Natural killer cell treated with Interleukin-12 subunit alpha and Interleukin-12 subunit beta and Interleukin-15 and Interleukin-18, amount 100 ng/mL, for 72 hours (primary cell): ENCODE measurements at regions not wholly inside any gene's neighbourhood (a gene's known extent, or its start where the extent isn't known, plus 50 kb on each side); places are given as distances from the start of the nearest gene placed in this dataset.
"Not testable (repeated sequence)": the region's sequence is repeated elsewhere in the genome, so short reads cannot be mapped to it uniquely, and the experiment has no call there.

Experiments used
- ATAC-seq, 2 donors: fragments of 150-1000 bp; cut with Tn5 transposase in 1 of 2; sonication (Bioruptor Pico), chemical (Tn5 transposase) in 1 of 2; 2 replicates each; pipeline ENCODE4 v1.10.0; 2021
- DNase-seq: peaks from one replicate; pipeline ENCODE4 v3.0.0; 2022; ENCODE audit warnings: low spot score
- H3K27ac Mint-ChIP-seq, 2 donors: 1 replicate in 1 of 2; 2 replicates in 1 of 2; pipeline ENCODE4 v1.8.0; 2022; ENCODE audit warnings: mixed read lengths in 2 of 2, mild to moderate bottlenecking in 1 of 2, moderate library complexity in 1 of 2
- H3K27me3 Mint-ChIP-seq, 2 donors: 1 replicate in 1 of 2; 2 replicates in 1 of 2; pipeline ENCODE4 v1.8.0; 2022; ENCODE audit warnings: mixed read lengths in 2 of 2
- H3K36me3 Mint-ChIP-seq: one replicate; pipeline ENCODE4 v1.8.0; 2022; ENCODE audit warnings: mixed read lengths
- H3K4me1 Mint-ChIP-seq, 2 donors: 1 replicate in 1 of 2; 2 replicates in 1 of 2; pipeline ENCODE4 v1.8.0; 2022; ENCODE audit warnings: low read depth in 2 of 2, mixed read lengths in 2 of 2, mild to moderate bottlenecking in 1 of 2
- H3K4me3 Mint-ChIP-seq: one replicate; pipeline ENCODE4 v1.8.0; 2022; ENCODE audit warnings: mixed read lengths
- H3K9me3 Mint-ChIP-seq: 2 replicates; pipeline ENCODE4 v1.8.0; 2022; ENCODE audit warnings: mixed read lengths

- H3K27ac Mint-ChIP-seq, H3K4me3 Mint-ChIP-seq, DNase-seq, H3K4me1 Mint-ChIP-seq, ATAC-seq, H3K27me3 Mint-ChIP-seq: not testable (repeated sequence)
- Mint-ChIP-seq H3K9me3 (peaks cover 35% of the 10 kb centered on the region), H3K36me3 (peaks cover 16% of the 10 kb centered on the region)
Measured at GRCh38 chr11:28787897-28788296, 679.7 kb downstream of the METTL15 start.

DNA sequence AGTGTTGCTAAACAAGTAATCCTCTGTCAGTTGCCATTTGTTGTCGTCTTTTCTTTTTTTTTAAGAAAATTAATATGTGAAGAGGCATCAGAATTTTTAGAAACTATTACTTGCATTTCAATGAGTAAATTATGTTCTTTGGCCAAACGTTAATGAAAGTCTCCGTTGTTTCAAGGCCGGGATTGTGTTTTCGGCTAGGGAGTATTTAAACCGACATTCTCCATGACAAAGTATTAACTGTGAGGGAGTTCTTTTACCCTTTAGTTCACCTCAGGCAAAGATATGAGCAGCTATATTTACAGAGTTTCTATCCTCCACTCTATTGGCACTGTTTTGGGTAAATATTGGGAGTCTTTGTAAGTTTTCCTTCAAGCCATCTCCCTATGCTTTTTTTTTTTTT lies 668.9 kb downstream of the METTL15 start:
- Mint-ChIP-seq H3K27me3 (no peaks in the 10 kb centered on the region), H3K4me3 (no peak overlapping the region), H3K27ac (no peak overlapping the region), H3K36me3 (peaks cover 12% of the 10 kb centered on the region), H3K4me1 (no peaks in the 10 kb centered on the region), H3K9me3 (peaks cover 15% of the 10 kb centered on the region)
- DNase-seq (no peak), ATAC-seq (no peak)

GRCh38 chr11:28773606-28774005 lies 665.4 kb downstream of the METTL15 start:
- H3K9me3 Mint-ChIP-seq = peaks cover 16% of the 10 kb centered on the region
- no peaks in the 10 kb centered on the region for H3K4me1 Mint-ChIP-seq
- peaks cover 12% of the 10 kb centered on the region for H3K36me3 Mint-ChIP-seq
- no peak for DNase-seq
- no peaks in the 10 kb centered on the region for H3K27me3 Mint-ChIP-seq
- H3K4me3 Mint-ChIP-seq = no peak overlapping the region
- H3K27ac Mint-ChIP-seq = no peak overlapping the region
- no peak for ATAC-seq

DNA sequence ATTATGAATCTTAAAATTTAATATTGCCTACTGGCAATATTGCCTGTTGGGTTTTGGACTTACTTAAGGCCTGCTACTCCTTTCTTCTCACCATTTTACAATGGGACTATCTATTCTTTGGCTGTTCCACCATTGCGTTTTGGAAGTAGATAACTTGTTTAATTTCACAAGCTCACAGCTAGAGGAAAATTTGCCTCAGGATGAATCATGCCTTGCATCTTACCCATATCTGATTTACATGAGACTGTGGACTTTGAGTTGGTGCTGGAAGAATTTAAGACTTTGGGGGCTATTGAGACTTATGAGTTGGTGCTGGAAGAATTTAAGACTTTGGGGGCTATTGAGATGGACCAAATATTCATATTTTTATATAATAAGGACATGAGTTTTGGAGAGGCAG lies 662.6 kb downstream of the METTL15 start:
- H3K9me3 Mint-ChIP-seq = peaks cover 21% of the 10 kb centered on the region
- no peaks in the 10 kb centered on the region for H3K4me1 Mint-ChIP-seq
- no peak for ATAC-seq
- H3K4me3 Mint-ChIP-seq = no peak overlapping the region
- no peak overlapping the region for H3K27ac Mint-ChIP-seq
- H3K27me3 Mint-ChIP-seq = no peaks in the 10 kb centered on the region
- peaks cover 17% of the 10 kb centered on the region for H3K36me3 Mint-ChIP-seq
- no peak for DNase-seq

DNA sequence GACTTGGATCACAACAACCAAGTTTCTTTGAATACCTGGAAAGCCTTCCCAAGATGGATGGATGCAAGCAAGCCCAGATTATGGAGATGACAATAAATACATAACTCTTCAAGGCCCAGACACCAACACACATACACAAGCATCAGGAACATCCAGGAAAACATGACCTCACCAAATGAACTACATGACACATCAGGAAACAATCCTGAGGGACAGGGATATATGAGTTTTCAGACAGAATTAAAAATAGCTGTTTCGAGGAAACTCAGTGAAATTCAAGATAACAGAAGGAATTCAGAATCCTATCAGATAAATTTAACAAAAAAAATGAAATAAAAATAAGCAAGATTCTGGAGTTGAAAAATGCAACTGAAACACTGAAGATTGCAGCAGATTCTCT lies 659.4 kb downstream of the METTL15 start:
- no peak for ATAC-seq
- DNase-seq = no peak
- Mint-ChIP-seq H3K4me1 (no peaks in the 10 kb centered on the region), H3K9me3 (peaks cover 25% of the 10 kb centered on the region), H3K4me3 (no peak overlapping the region), H3K36me3 (peaks cover 15% of the 10 kb centered on the region), H3K27me3 (no peaks in the 10 kb centered on the region), H3K27ac (no peak overlapping the region)

DNA sequence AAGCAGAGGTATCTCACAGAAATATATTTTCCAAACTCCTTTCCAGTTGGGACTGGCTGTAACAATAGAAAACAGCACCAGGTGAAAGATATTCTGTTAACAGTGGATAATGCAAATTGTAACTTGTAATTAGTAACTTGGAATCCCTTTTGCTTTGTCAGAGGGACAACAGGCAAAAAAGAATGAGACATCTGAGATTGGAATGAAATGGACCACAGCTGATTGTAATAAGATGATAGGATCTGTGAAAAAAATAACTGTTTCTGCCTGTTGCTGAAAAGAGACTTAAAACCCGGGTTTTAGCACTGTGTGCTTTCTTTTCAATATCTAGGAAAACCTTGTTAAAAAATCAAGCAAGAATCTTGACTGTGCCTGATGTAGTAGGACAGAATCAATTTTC lies 655.7 kb downstream of the METTL15 start:
- no peak for ATAC-seq
- peaks cover 14% of the 10 kb centered on the region for H3K36me3 Mint-ChIP-seq
- no peak for DNase-seq
- peaks cover 0 to 6% of the 10 kb centered on the region in 2 donors for H3K4me1 Mint-ChIP-seq
- no peaks in the 10 kb centered on the region for H3K27me3 Mint-ChIP-seq
- peaks cover 25% of the 10 kb centered on the region for H3K9me3 Mint-ChIP-seq
- H3K27ac Mint-ChIP-seq = no peak overlapping the region
- no peak overlapping the region for H3K4me3 Mint-ChIP-seq

DNA sequence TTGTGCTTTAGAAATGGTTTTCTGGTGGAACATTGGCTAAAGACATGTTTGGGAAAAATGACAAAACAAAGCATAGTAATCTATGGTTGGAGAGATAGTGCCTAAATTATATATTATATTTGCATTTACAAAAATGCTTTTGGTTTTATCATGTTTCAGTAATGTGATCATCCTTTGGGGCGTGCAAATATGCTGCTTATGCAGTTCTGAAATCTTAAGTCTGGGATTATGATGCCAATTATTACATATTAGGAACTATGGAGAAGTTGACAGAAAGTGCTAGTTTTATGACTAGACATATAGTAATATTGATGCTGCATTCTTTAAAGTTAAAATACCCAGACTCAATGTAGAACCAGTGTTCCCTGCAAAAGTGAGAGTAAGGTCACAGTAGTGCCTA lies 655.0 kb downstream of the METTL15 start:
- no peaks in the 10 kb centered on the region for H3K27me3 Mint-ChIP-seq
- no peak overlapping the region for H3K27ac Mint-ChIP-seq
- no peak for ATAC-seq
- no peak overlapping the region for H3K4me3 Mint-ChIP-seq
- peaks cover 0 to 6% of the 10 kb centered on the region in 2 donors for H3K4me1 Mint-ChIP-seq
- H3K9me3 Mint-ChIP-seq = peaks cover 24% of the 10 kb centered on the region
- DNase-seq = no peak
- peaks cover 12% of the 10 kb centered on the region for H3K36me3 Mint-ChIP-seq

DNA sequence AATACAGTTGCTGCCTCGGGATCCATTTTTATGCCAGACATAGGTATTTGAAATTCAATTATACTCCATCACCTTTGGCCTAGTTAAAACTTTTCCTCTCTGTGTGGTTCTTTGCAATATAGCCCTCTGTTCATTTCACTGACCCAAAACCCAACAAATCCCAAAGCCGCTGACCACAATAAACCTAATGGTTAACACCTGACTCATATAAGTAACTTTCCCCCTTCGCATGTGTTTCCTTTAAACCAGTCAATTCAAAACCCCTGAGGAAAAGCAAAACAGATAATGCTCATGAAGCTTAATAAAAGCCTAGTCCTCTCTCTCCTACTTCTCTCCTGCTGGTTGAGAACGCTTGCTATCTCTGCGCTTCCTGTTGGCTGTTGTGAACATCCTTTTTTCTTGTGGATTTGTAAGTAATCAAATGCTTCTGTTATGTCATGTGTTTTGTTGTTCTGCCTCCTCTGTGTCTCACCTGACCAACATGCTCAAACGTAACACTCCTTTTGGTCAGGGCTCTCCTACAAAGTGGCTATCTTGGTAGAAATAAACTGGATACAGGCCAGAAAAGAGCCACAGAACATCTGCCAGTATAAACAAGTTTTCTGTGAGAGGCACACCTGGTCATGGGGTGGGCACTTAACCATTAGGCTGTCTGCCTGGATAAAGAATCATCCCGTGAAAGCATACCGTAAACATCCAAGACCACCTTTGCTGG lies 652.6 kb downstream of the METTL15 start:
- ATAC-seq = no peak
- DNase-seq = no peak
- Mint-ChIP-seq H3K27me3 (no peaks in the 10 kb centered on the region), H3K4me1 (peaks cover 0 to 6% of the 10 kb centered on the region in 2 donors), H3K4me3 (no peak overlapping the region), H3K9me3 (peaks cover 20% of the 10 kb centered on the region), H3K27ac (no peak overlapping the region), H3K36me3 (peaks cover 9% of the 10 kb centered on the region)

GRCh38 chr11:28759311-28759710 lies 651.1 kb downstream of the METTL15 start:
- ATAC-seq = no peak
- peaks cover 4% of the 10 kb centered on the region for H3K36me3 Mint-ChIP-seq
- no peak overlapping the region for H3K4me3 Mint-ChIP-seq
- peaks cover 21% of the 10 kb centered on the region for H3K9me3 Mint-ChIP-seq
- no peaks in the 10 kb centered on the region for H3K27me3 Mint-ChIP-seq
- no peak for DNase-seq
- no peak overlapping the region for H3K27ac Mint-ChIP-seq
- H3K4me1 Mint-ChIP-seq = peaks cover 0 to 6% of the 10 kb centered on the region in 2 donors

DNA sequence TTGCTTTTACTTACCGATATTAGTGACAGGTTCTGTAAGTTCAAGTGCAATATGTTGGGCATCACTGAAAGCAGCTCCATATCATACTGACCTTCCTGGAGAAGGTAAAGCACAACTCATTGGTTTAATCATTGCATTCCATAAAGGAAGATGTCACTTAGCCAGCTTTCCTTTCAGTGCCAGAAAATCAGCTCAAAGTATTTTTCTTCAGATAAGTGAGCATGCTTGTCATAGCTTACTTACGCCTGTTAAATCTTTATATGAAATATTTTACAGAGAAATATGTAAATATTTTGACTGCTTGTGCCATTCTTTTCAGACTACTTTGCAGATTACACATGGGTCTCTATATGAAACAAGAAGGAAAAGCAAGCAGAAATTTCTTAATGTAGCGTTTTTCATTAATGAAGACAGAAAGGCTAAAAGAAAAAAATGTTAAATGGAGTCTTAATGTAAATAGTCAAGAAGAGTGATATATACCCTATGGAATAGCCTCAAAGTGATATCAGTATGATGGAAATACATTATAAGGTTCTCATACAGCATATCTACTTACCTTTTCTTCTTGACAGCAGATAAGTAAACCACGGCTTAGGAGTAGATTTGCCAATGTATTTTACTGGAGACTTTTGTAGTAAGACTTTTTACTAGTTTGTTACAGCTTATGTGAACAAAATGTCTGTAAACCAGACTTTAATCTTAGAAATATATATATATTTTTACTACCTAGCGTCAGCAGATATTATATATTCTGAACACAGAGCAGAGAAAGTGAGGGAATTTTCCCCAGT lies 649.7 kb downstream of the METTL15 start:
- ATAC-seq (no peak), DNase-seq (no peak)
- Mint-ChIP-seq H3K27me3 (no peaks in the 10 kb centered on the region), H3K4me1 (peaks cover 0 to 6% of the 10 kb centered on the region in 2 donors), H3K36me3 (peaks cover 4% of the 10 kb centered on the region), H3K9me3 (peaks cover 19% of the 10 kb centered on the region), H3K27ac (no peak overlapping the region), H3K4me3 (no peak overlapping the region)

GRCh38 chr11:28756977-28757376 lies 648.8 kb downstream of the METTL15 start:
- Mint-ChIP-seq H3K9me3 (peaks cover 19% of the 10 kb centered on the region), H3K4me3 (no peak overlapping the region), H3K27ac (no peak overlapping the region), H3K27me3 (no peaks in the 10 kb centered on the region), H3K4me1 (peaks cover 0 to 6% of the 10 kb centered on the region in 2 donors), H3K36me3 (peaks cover 4% of the 10 kb centered on the region)
- DNase-seq (no peak), ATAC-seq (no peak)

- Mint-ChIP-seq H3K4me1 (no peaks in the 10 kb centered on the region), H3K4me3 (no peak overlapping the region), H3K9me3 (peaks cover 17% of the 10 kb centered on the region), H3K27ac (no peak overlapping the region), H3K36me3 (peaks cover 5% of the 10 kb centered on the region), H3K27me3 (no peaks in the 10 kb centered on the region)
- ATAC-seq (no peak), DNase-seq (no peak)
Measured at GRCh38 chr11:28743061-28743550, 634.9 kb downstream of the METTL15 start.

DNA sequence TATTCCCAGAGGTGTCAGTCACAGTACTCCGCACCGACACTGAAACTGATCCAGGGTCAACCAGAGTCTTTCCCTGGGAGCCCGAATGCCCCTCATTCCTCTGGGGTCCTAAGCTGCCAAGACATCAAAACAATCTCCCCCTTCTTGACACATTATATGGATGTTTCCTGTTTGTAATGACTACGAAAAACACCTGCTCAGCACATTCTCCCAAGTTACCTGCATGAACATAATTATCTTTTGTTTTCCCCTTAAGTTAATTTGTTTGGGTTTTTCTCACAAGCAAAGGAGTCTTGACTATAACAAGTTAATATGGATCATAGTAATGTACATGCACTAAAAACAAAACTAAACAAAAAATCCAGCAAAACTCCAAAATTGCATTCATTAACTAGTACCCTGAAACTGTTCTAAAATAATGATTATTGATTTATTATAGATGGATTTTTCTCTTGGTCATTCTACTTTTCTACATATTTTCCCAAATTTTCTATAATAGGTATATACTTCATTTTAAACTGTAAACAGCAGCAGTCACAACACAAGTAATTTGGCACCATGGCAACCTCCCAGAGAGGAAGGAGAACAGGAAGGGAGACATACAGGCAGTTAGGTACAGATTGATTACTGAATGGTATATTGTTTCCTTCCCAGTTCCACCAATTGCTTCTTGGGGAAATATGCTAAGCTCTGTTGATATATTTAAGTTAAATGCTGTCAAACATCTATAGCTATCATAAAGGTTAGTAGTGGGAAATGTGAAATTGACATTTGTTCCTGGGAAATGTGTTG lies 631.5 kb downstream of the METTL15 start:
- H3K27ac Mint-ChIP-seq = no peak overlapping the region

GRCh38 chr11:28738549-28738948 lies 630.4 kb downstream of the METTL15 start:
- ATAC-seq (no peak), DNase-seq (no peak)
- peaks cover 13% of the 10 kb centered on the region for H3K9me3 Mint-ChIP-seq
- no peaks in the 10 kb centered on the region for H3K27me3 Mint-ChIP-seq
- no peaks in the 10 kb centered on the region for H3K36me3 Mint-ChIP-seq
- H3K27ac Mint-ChIP-seq = no peak overlapping the region
- H3K4me3 Mint-ChIP-seq = no peak overlapping the region
- no peaks in the 10 kb centered on the region for H3K4me1 Mint-ChIP-seq

More for the DNA sequence above, 631.5 kb downstream of the METTL15 start:
- Mint-ChIP-seq H3K27me3 (no peaks in the 10 kb centered on the region), H3K36me3 (no peaks in the 10 kb centered on the region), H3K4me1 (no peaks in the 10 kb centered on the region), H3K4me3 (no peak overlapping the region), H3K9me3 (peaks cover 8% of the 10 kb centered on the region)
- DNase-seq (no peak), ATAC-seq (no peak)
